Neuronal stem cell (in vitro differentiated cells): ENCODE measurements at regions not wholly inside any gene's neighbourhood (a gene's known extent, or its start where the extent isn't known, plus 50 kb on each side); places are given as distances from the start of the nearest gene placed in this dataset.
"Not testable (repeated sequence)": the region's sequence is repeated elsewhere in the genome, so short reads cannot be mapped to it uniquely, and the experiment has no call there.

ENCODE experiments used
- DNase-seq: peaks from one replicate; pipeline ENCODE4 v3.0.0-alpha.2; 2013; ENCODE audit warnings: low spot score
- H2AFZ ChIP-seq: one replicate; pipeline ENCODE4 v1.6.1; 2013; ENCODE audit warnings: mild to moderate bottlenecking, low read length, inconsistent platforms
- H2AK5ac ChIP-seq: 2 replicates; pipeline ENCODE4 v1.6.1; 2013; ENCODE audit warnings: low read depth, mild to moderate bottlenecking, inconsistent platforms, low read length, moderate library complexity, mixed read lengths
- H2BK120ac ChIP-seq: 2 replicates; pipeline ENCODE4 v1.6.1; 2013; ENCODE audit warnings: low read depth, mild to moderate bottlenecking, inconsistent platforms, low read length, moderate library complexity, mixed read lengths
- H2BK12ac ChIP-seq: one replicate; pipeline ENCODE4 v1.6.1; 2013; ENCODE audit warnings: low read length, inconsistent platforms
- H2BK15ac ChIP-seq: 2 replicates; pipeline ENCODE4 v1.6.1; 2013; ENCODE audit warnings: mild to moderate bottlenecking, low read length, inconsistent platforms, mixed read lengths
- H2BK5ac ChIP-seq: one replicate; pipeline ENCODE4 v1.6.1; 2013; ENCODE audit warnings: inconsistent platforms, mild to moderate bottlenecking, low read length, moderate library complexity
- H3K14ac ChIP-seq: one replicate; pipeline ENCODE4 v1.6.1; 2013; ENCODE audit warnings: low read length, inconsistent platforms
- H3K18ac ChIP-seq: 2 replicates; pipeline ENCODE4 v1.6.1; 2013; ENCODE audit warnings: low read length, inconsistent platforms
- H3K23ac ChIP-seq: 2 replicates; pipeline ENCODE4 v1.6.1; 2013; ENCODE audit warnings: low read depth, mild to moderate bottlenecking, mixed read lengths, low read length, inconsistent platforms; ENCODE audit not compliant: poor library complexity
- H3K27ac ChIP-seq: replicated peaks from 3 replicates; pipeline ENCODE4 v1.5.1; 2013; ENCODE audit warnings: low read length, inconsistent platforms
- H3K27me3 ChIP-seq, 3 experiments: 2 replicates each; pipeline ENCODE4 v1.6.1; 2013; ENCODE audit warnings: low read length in 3 of 3, mild to moderate bottlenecking in 2 of 3, inconsistent platforms in 1 of 3, low read depth in 1 of 3, mixed read lengths in 1 of 3, moderate library complexity in 1 of 3; ENCODE audit not compliant: control insufficient read depth in 3 of 3, insufficient read depth in 3 of 3
- H3K36me3 ChIP-seq, 2 donors: replicated peaks in 1 of 2; 2 replicates each; pipeline ENCODE4 v1.6.1; 2013; ENCODE audit warnings: low read length in 2 of 2; ENCODE audit not compliant: control insufficient read depth in 2 of 2, insufficient read depth in 2 of 2
- H3K4ac ChIP-seq: 2 replicates; pipeline ENCODE4 v1.6.1; 2013; ENCODE audit warnings: inconsistent platforms, mild to moderate bottlenecking, low read length, moderate library complexity
- H3K4me1 ChIP-seq, 2 donors: 1 replicate in 1 of 2; 2 replicates in 1 of 2; pipeline ENCODE4 v1.6.1; 2013; ENCODE audit warnings: low read length in 2 of 2, low read depth in 1 of 2; ENCODE audit not compliant: control insufficient read depth in 2 of 2, insufficient read depth in 1 of 2
- H3K4me2 ChIP-seq: one replicate; pipeline ENCODE4 v1.6.1; 2013; ENCODE audit warnings: mild to moderate bottlenecking, low read length, inconsistent platforms; ENCODE audit not compliant: insufficient read depth, poor library complexity, severe bottlenecking
- H3K4me3 ChIP-seq, 2 donors: 2 replicates each; pipeline ENCODE4 v1.5.1; 2013; ENCODE audit warnings: low read length in 2 of 2, mild to moderate bottlenecking in 2 of 2, inconsistent platforms in 1 of 2, moderate library complexity in 1 of 2
- H3K79me1 ChIP-seq: one replicate; pipeline ENCODE4 v1.6.1; 2013; ENCODE audit warnings: low read depth, mild to moderate bottlenecking, inconsistent platforms, low read length, moderate library complexity
- H3K9ac ChIP-seq: one replicate; pipeline ENCODE4 v1.6.1; 2013; ENCODE audit warnings: mild to moderate bottlenecking, low read depth, low read length, inconsistent platforms; ENCODE audit not compliant: poor library complexity
- H3K9me3 ChIP-seq, 2 donors: replicated peaks in 1 of 2; 2 replicates each; pipeline versions ENCODE3 to v1.6.1; 2013; ENCODE audit warnings: low read length in 2 of 2, mild to moderate bottlenecking in 2 of 2, inconsistent platforms in 1 of 2, low read depth in 1 of 2, mixed read lengths in 1 of 2, moderate library complexity in 1 of 2; ENCODE audit not compliant: control insufficient read depth in 2 of 2, insufficient read depth in 1 of 2
- H4K8ac ChIP-seq: one replicate; pipeline ENCODE4 v1.6.1; 2013; ENCODE audit warnings: low read depth, mild to moderate bottlenecking, inconsistent platforms, low read length, moderate library complexity
- H4K91ac ChIP-seq: one replicate; pipeline ENCODE4 v1.6.1; 2013; ENCODE audit warnings: low read length, low read depth, mild to moderate bottlenecking, inconsistent platforms; ENCODE audit not compliant: poor library complexity
- WGBS, 2 donors: extraction: QIAGEN DNeasy Blood & Tissue Kit; methylation state at CpG; one replicate each; pipeline ENCODE4 v1.1.7; 2013; ENCODE audit warnings: missing lambda C conversion rate in 2 of 2, mixed read lengths in 1 of 2; ENCODE audit not compliant: insufficient read length in 2 of 2, insufficient replicate concordance in 1 of 2; ENCODE audit errors: extremely low coverage in 2 of 2; 5-methylcytosine and 5-hydroxymethylcytosine counted together

DNA sequence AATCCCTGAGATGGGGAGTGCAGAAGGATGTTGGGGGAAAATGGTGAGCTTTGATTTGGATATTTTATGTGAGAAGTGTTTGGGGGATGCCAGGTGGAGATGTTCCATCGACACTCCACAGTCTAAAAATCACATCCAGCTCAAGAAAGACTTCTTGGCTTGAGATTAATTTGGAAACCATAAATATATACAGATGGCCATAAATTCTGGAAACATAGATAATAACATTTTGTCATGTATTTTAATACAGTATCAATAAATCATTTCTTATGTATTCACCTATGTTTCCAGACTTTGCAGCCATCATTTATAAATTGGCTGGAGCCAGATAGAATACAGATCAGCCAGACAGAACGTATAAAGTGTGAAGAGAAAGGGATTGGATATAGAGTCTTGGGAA lies 245.5 kb upstream of the DDHD1 start:
- Histone ChIP-seq H3K27ac (no peak overlapping the region), H3K4me2 (no peak overlapping the region), H4K8ac (no peak overlapping the region), H3K27me3 (no peaks in the 10 kb centered on the region), H3K14ac (no peak overlapping the region), H3K9me3 (peaks cover 3 to 7% of the 10 kb centered on the region in 2 donors), H2BK5ac (no peak overlapping the region), H3K18ac (no peak overlapping the region), H3K79me1 (no peaks in the 10 kb centered on the region), H2BK12ac (no peak overlapping the region), H2BK15ac (no peak overlapping the region), H3K4ac (no peak overlapping the region), H3K4me3 (no peak overlapping the region), H3K9ac (no peak overlapping the region), H2AK5ac (no peak overlapping the region), H3K4me1 (no peaks in the 10 kb centered on the region), H3K23ac (no peak overlapping the region), H4K91ac (no peak overlapping the region), H2BK120ac (no peak overlapping the region), H3K36me3 (no peaks in the 10 kb centered on the region), H2AFZ (no peak overlapping the region)
- no CpG with 5 or more reads among the region's 2 CpGs for WGBS, 2 donors
- DNase-seq, result no peak

DNA sequence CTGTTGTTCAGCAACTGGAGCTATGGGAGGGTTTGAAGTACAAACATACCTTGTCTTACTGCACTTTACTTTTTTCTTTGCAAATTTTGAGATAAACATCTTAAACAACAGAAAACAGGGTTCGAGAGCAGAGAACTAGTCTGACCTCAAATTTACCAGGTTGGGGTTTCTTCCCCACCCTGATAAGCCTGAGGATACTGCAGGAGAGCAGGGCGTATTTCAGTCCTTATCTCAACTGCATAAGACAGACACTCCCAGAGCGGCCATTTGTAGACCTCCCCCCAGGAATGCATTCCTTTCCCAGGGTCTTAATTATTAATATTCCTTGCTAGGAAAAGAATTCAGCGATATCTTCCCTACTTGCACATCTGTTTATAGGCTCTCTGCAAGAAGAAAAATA lies 242.1 kb upstream of the DDHD1 start:
- H4K8ac ChIP-seq, H3K23ac ChIP-seq, H3K14ac ChIP-seq, H2BK15ac ChIP-seq, H4K91ac ChIP-seq, H3K18ac ChIP-seq, H2BK120ac ChIP-seq, H3K36me3 ChIP-seq, H3K27me3 ChIP-seq, H3K9ac ChIP-seq, DNase-seq, H3K4ac ChIP-seq, H3K4me1 ChIP-seq, H3K27ac ChIP-seq, H2BK12ac ChIP-seq, H2AFZ ChIP-seq, H3K4me2 ChIP-seq, H2BK5ac ChIP-seq, H3K4me3 ChIP-seq, H3K9me3 ChIP-seq, H2AK5ac ChIP-seq, H3K79me1 ChIP-seq: not testable (repeated sequence)
- no CpG with 5 or more reads among the region's 4 CpGs for WGBS, 2 donors

DNA sequence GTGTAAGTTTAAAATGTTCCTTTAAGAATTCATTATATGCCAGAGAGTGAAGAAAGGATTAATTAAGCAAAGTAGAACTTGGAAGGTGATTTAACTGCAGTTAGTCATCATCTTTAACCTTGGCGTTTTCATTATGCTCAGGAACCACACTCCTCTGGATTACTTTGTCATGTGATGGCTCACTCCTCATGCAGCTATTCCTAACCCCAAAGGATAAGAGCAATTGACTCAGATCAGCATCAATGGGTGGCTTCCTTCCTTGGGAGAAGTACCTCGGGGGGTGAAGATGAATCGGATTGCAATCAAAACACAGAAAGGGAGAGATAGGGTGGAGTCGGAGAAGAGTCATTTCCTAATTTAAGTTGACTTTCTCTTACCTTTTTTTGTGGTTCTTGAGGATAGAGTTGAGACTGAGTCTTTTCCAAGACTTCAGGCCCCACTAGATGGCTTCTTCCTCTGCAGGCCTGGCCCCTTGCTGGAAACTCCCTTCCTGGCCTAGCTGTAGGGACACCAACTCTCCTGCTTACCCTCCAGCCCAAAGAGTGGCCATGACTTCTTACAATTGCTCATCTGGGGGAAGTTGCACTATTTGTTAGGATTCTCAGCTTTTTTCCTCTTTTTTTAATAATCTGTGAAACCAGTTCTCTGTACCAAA lies 238.6 kb upstream of the DDHD1 start:
- Histone ChIP-seq H3K27ac (no peak overlapping the region), H3K9ac (no peak overlapping the region), H3K4me1 (no peaks in the 10 kb centered on the region), H4K8ac (no peak overlapping the region), H4K91ac (no peak overlapping the region), H2AK5ac (no peak overlapping the region), H3K9me3 (peaks cover 3 to 7% of the 10 kb centered on the region in 2 donors), H3K36me3 (no peaks in the 10 kb centered on the region), H3K27me3 (no peaks in the 10 kb centered on the region), H2BK120ac (no peak overlapping the region), H3K14ac (no peak overlapping the region), H3K4ac (no peak overlapping the region), H2AFZ (no peak overlapping the region), H3K4me2 (no peak overlapping the region), H3K18ac (no peak overlapping the region), H2BK5ac (no peak overlapping the region), H2BK15ac (no peak overlapping the region), H3K23ac (no peak overlapping the region), H3K4me3 (no peak overlapping the region), H3K79me1 (no peaks in the 10 kb centered on the region), H2BK12ac (no peak overlapping the region)
- no CpG with 5 or more reads among the region's 4 CpGs for WGBS, 2 donors
- DNase-seq, result no peak

DNA sequence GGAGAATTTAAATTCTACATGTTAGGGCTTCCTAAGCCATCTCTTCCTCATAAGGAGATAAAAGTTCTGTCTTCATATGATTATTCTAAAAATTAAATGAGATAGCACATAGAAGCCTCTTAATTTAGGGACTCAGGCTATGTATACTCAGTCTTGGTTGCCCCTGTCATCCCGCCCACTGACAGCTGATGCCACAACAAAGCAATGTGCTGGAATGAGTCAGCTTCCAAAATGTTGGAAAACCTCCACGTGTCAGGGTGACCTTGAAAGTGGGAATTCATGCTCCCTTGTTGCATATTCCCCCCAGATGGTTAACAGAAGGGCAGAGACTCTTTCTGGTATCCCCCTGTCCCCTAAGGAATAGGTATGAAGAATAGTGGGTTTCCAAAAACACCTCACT lies 238.0 kb upstream of the DDHD1 start:
- H3K27me3 ChIP-seq, result no peaks in the 10 kb centered on the region
- no peak overlapping the region for H3K14ac ChIP-seq
- H3K4ac ChIP-seq, result no peak overlapping the region
- no peaks in the 10 kb centered on the region for H3K4me1 ChIP-seq
- H3K18ac ChIP-seq, result no peak overlapping the region
- H3K36me3 ChIP-seq, result no peaks in the 10 kb centered on the region
- peaks cover 3 to 7% of the 10 kb centered on the region in 2 donors for H3K9me3 ChIP-seq
- no peak overlapping the region for H4K8ac ChIP-seq
- H2BK12ac ChIP-seq, result no peak overlapping the region
- H2AFZ ChIP-seq, result no peak overlapping the region
- H2BK5ac ChIP-seq, result no peak overlapping the region
- H2BK15ac ChIP-seq, result no peak overlapping the region
- DNase-seq, result no peak
- no CpG with 5 or more reads among the region's 2 CpGs for WGBS, 2 donors
- H3K27ac ChIP-seq, result no peak overlapping the region
- H3K4me3 ChIP-seq, result no peak overlapping the region
- no peak overlapping the region for H2AK5ac ChIP-seq
- no peak overlapping the region for H3K23ac ChIP-seq
- H3K4me2 ChIP-seq, result no peak overlapping the region
- no peaks in the 10 kb centered on the region for H3K79me1 ChIP-seq
- H2BK120ac ChIP-seq, result no peak overlapping the region
- no peak overlapping the region for H3K9ac ChIP-seq
- no peak overlapping the region for H4K91ac ChIP-seq
